ENCODE measurements at regions not wholly inside any gene's neighbourhood (a gene's known extent, or its start where the extent isn't known, plus 50 kb on each side); places are given as distances from the start of the nearest gene placed in this dataset.

- no peak overlapping the region for H2AFZ ChIP-seq (ENCODE audit: insufficient read depth, low read depth, low read length, poor library complexity, severe bottlenecking)
- ATAC-seq (ENCODE audit: low read depth) (no peak), DNase-seq (no peak)
- TF ChIP-seq EZH2 (IDR thresholded peaks at IDR 0.05; ENCODE audit: borderline replicate concordance, insufficient read depth, low read depth, low read length, poor library complexity, severe bottlenecking) = no peak
- TF ChIP-seq CTCF (IDR thresholded peaks at IDR 0.05) = no peak
- H3K79me2 ChIP-seq (ENCODE audit: control insufficient read depth, insufficient read depth, low read length) = no peaks in the 10 kb centered on the region
- Mint-ChIP-seq H3K9me3 (ENCODE audit: insufficient read depth) (no peaks in the 10 kb centered on the region), H3K4me1 (no peaks in the 10 kb centered on the region), H3K27me3 (no peaks in the 10 kb centered on the region), H3K27ac (no peak overlapping the region), H3K4me3 (no peak overlapping the region)
- intact Hi-C loops (cut with micrococcal nuclease) = no loop called here
- ChIA-PET POLR2A (no interaction called here), CTCF (no interaction called here)
- WGBS (ENCODE audit: insufficient coverage) = 100% methylated on average over 1 of the region's 1 CpG
- no peak overlapping the region for H3K27ac ChIP-seq (ENCODE audit: low read length in 2 of 2)
- peaks cover 4 to 10% of the 10 kb centered on the region in 2 experiments for H3K36me3 ChIP-seq (replicated peaks in 1 of 2; ENCODE audit: control extremely low read depth in 1 of 2, control insufficient read depth in 1 of 2, extremely low read depth in 1 of 2, insufficient read depth in 2 of 2, low read length in 1 of 2)
- no peaks in the 10 kb centered on the region for H3K9me3 ChIP-seq (ENCODE audit: control extremely low read depth in 1 of 3, control insufficient read depth in 2 of 3, insufficient read depth in 1 of 3, low read length in 2 of 3)
- H3K9ac ChIP-seq (ENCODE audit: low read length) = no peak overlapping the region
- no peaks in the 10 kb centered on the region for H3K4me1 ChIP-seq (ENCODE audit: control insufficient read depth in 2 of 2, insufficient read depth in 2 of 2, low read length in 2 of 2)
- no peak overlapping the region for H3K4me3 ChIP-seq (ENCODE audit: control extremely low read depth in 1 of 5, extremely low read depth in 1 of 5, insufficient read depth in 1 of 5, low read depth in 2 of 5, low read length in 4 of 5)
- H3K27me3 ChIP-seq (replicated peaks in 1 of 4; ENCODE audit: control extremely low read depth in 1 of 4, control insufficient read depth in 3 of 4, insufficient read depth in 4 of 4, low read length in 3 of 4) = no peaks in the 10 kb centered on the region
- H3K4me2 ChIP-seq (replicated peaks; ENCODE audit: low read depth, low read length, poor library complexity, severe bottlenecking) = no peak overlapping the region
- no peaks in the 10 kb centered on the region for H4K20me1 ChIP-seq (ENCODE audit: control insufficient read depth, insufficient read depth, low read length, poor library complexity, severe bottlenecking)
Observed at GRCh38 chr5:128020012-128020411, 63.6 kb upstream of the SLC12A2 start.

GRCh38 chr5:128021411-128021810 is 62.2 kb upstream of the SLC12A2 start:
- H3K4me3 Mint-ChIP-seq = no peak overlapping the region
- no peak overlapping the region for H3K9ac ChIP-seq (ENCODE audit: low read length)

More at GRCh38 chr5:128021411-128021810, 62.2 kb upstream of the SLC12A2 start:
- Histone ChIP-seq H3K4me3 (ENCODE audit: control extremely low read depth in 1 of 5, extremely low read depth in 1 of 5, insufficient read depth in 1 of 5, low read depth in 2 of 5, low read length in 4 of 5) (no peak overlapping the region), H3K9me3 (ENCODE audit: control extremely low read depth in 1 of 3, control insufficient read depth in 2 of 3, insufficient read depth in 1 of 3, low read length in 2 of 3) (no peaks in the 10 kb centered on the region), H3K4me1 (ENCODE audit: control insufficient read depth in 2 of 2, insufficient read depth in 2 of 2, low read length in 2 of 2) (no peaks in the 10 kb centered on the region), H3K27ac (ENCODE audit: low read length in 2 of 2) (no peak overlapping the region), H4K20me1 (ENCODE audit: control insufficient read depth, insufficient read depth, low read length, poor library complexity, severe bottlenecking) (no peaks in the 10 kb centered on the region), H2AFZ (ENCODE audit: insufficient read depth, low read depth, low read length, poor library complexity, severe bottlenecking) (no peak overlapping the region), H3K36me3 (replicated peaks in 1 of 2; ENCODE audit: control extremely low read depth in 1 of 2, control insufficient read depth in 1 of 2, extremely low read depth in 1 of 2, insufficient read depth in 2 of 2, low read length in 1 of 2) (peaks cover 4 to 10% of the 10 kb centered on the region in 2 experiments), H3K27me3 (replicated peaks in 1 of 4; ENCODE audit: control extremely low read depth in 1 of 4, control insufficient read depth in 3 of 4, insufficient read depth in 4 of 4, low read length in 3 of 4) (no peaks in the 10 kb centered on the region), H3K79me2 (ENCODE audit: control insufficient read depth, insufficient read depth, low read length) (no peaks in the 10 kb centered on the region), H3K4me2 (replicated peaks; ENCODE audit: low read depth, low read length, poor library complexity, severe bottlenecking) (no peak overlapping the region)
- ChIA-PET CTCF (no interaction called here), POLR2A (no interaction called here)
- intact Hi-C loops (cut with micrococcal nuclease) = no loop called here
- Mint-ChIP-seq H3K4me1 (peaks cover 2% of the 10 kb centered on the region), H3K27me3 (no peaks in the 10 kb centered on the region), H3K9me3 (ENCODE audit: insufficient read depth) (no peaks in the 10 kb centered on the region), H3K27ac (no peak overlapping the region)
- TF ChIP-seq EZH2 (IDR thresholded peaks at IDR 0.05; ENCODE audit: borderline replicate concordance, insufficient read depth, low read depth, low read length, poor library complexity, severe bottlenecking) (no peak), CTCF (IDR thresholded peaks at IDR 0.05) (no peak)
- DNase-seq (no peak), ATAC-seq (ENCODE audit: low read depth) (no peak)
- WGBS (ENCODE audit: insufficient coverage) = no CpG with 5 or more reads among the region's 1 CpG
